Right hindlimb (tissue), 1 donor: ENCODE measurements at regions not wholly inside any gene's neighbourhood (a gene's known extent, or its start where the extent isn't known, plus 50 kb on each side); places are given as distances from the start of the nearest gene placed in this dataset.

Experiments used
- DNase-seq: peaks from one replicate; pipeline ENCODE4 v3.0.0-alpha.2; 2018

DNA sequence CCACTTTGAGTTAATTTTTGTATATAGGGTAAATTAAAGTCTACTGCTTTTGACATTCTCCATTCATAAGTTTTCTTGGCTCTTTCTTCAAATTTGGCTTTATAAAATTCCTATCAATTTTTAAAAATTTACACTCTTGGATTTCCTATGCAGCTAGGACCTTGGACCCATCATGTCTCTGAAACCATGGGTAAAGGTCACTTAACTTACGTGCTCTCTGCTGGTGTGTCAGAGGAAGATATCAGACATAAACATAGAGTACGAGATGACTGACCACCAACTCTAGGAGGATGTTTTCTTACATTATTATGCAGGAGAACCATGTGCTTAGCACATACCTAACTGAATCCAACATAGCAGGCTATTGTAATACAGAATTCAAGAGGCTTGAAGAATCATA, 62.5 kb upstream of the C1GALT1C1 start:
- DNase-seq, result no peak

DNA sequence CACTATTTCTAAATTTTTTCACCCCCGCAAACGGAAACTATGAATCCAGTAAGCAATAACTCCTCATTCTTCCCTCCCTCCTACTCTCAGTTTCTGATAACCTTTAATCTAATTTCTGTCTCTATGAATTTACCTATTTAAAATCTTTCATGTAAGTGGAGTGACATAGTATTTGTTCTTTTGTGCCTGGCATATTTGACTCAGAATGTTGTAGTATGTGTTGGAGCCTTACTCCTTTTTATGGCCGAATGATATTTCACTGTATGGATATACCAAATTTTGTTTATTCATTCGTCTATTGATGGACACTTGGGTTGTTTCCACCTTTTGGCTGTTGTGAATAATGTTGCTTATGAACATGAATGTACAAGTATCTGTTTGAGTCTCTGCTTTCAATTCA, 61.1 kb upstream of the C1GALT1C1 start:
- no peak for DNase-seq

DNA sequence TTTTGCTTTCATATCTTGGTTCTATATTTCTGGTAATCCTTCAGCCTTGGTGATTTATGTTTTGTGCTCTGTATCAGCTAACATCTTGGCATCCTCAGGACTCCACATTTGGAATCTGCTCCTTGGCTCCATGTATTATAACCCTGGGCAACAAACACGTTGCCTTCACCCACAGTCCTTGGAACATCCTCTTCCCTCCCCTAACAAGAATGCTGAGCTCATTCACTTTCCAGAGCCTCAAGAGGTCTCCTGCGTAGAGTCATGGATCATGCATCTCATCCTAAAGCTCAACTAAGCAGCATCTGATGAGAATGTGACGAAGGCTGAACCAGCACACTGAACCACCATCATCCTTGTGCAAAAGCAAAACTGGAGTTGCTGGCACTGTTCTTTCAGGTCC, 60.5 kb upstream of the C1GALT1C1 start:
- no peak for DNase-seq

DNA sequence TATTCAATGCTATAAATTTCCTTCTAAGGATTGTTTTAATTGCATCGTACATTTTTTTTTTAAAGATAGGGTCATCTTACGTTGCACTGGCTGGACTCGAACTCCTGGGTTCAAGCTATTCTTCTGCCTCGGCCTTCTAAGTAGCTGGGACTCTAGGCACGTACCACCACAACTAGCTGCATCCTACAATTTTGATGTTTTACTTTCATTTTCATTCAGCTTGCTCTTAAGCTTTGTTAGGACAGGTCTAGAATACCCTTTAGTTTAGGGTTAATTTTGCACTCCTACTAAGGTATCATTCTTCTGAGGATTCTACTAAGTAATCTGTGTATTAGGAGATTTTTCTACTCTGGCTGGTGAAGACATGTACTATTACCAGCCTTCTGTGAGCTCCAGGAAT, 50.2 kb upstream of the C1GALT1C1 start:
- no peak for DNase-seq
